T follicular helper cell (primary cell): ENCODE measurements at regions not wholly inside any gene's neighbourhood (a gene's known extent, or its start where the extent isn't known, plus 50 kb on each side); places are given as distances from the start of the nearest gene placed in this dataset.

Experiments
- DNase-seq: peaks from one replicate; pipeline ENCODE4 v3.0.0-alpha.2; 2020; ENCODE audit warnings: low read depth

- DNase-seq: no peak
These were observed 201.4 kb downstream of the ZNF462 start for GRCh38 chr9:107064378-107064777.

DNA sequence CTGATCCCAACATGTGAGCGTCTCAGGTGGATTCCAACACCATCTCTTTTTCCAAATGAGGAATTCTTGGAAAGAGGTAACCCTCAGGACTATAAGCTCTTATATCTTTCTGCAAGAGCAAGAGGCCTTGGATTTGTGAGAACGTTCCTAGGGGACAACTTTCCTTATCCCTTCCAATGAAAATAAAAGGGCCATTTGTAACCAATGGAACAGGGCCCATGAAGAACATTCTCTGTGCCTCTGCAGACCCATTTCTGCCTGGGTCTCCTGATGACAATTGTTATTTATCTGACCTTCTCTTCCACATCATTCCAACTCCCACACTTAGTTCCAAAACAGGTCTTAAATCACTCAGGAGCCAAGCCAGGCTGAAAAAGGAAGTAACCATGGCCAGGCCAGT lies 202.6 kb downstream of the ZNF462 start:
- DNase-seq: no peak

GRCh38 chr9:107067739-107068416 lies 204.9 kb downstream of the ZNF462 start:
- no peak for DNase-seq

- no peak for DNase-seq
These were observed 205.6 kb downstream of the ZNF462 start for GRCh38 chr9:107068581-107068980.

GRCh38 chr9:107070586-107070985 lies 207.6 kb downstream of the ZNF462 start:
- DNase-seq: no peak

DNA sequence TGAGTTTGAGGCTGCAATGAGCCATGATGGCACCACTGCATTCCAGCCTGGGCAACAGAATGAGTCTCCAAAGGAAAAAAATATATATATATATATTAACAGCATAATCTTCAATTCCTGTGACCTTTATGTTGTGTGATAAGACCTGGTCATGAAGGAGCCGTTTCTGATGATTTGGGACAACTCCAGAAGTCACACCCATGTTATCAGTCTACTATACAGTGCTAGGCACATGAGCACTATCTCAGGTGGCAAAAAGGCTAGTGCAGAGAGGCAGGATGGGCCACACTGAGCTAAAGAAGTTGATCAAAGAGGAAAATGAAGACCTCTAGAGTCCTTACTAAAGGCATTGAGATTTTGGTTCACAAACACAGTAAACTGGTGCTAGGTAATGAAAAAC lies 205.0 kb upstream of the RAD23B start:
- DNase-seq: no peak

- no peak for DNase-seq
These were observed 203.5 kb upstream of the RAD23B start for GRCh38 chr9:107079589-107079988.

DNA sequence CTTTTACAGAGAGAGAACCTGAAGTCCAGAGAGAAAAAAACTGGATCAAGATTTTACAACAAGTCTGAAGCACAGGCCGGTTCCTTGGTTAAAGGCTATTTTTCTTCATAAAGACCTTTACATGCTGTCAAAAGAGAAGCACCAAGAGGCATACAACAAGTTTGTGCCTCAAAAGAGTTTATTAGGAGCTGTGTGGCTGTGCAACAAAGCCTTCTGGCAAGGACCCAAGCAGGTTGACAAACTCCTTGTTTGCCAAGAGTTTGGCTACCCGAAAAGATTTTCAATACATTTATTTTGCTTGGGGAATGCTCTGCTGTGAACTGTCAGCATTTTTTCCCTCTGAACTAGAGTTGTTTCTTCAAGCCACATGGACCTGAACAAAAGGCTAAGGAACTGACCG lies 202.9 kb upstream of the RAD23B start:
- no peak for DNase-seq

DNA sequence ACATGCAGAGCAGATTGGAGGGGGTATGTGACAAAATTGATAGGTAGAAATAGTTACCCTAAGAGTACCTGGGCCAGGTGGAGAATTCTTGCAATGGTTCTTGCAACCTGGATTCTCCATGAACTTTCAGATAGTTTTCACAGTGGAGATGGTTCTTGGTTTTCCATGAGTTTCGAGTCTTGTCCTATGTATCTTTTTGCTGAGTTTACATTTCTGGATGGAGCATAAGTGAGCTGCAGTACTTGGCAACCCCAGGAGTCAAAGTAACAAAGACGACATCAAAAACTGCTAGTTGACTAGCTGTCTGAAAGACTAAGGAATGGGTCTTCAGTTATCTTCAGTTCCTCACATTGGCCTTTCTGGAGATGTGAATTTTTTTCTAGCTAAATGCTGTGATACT lies 196.6 kb upstream of the RAD23B start:
- no peak for DNase-seq

DNA sequence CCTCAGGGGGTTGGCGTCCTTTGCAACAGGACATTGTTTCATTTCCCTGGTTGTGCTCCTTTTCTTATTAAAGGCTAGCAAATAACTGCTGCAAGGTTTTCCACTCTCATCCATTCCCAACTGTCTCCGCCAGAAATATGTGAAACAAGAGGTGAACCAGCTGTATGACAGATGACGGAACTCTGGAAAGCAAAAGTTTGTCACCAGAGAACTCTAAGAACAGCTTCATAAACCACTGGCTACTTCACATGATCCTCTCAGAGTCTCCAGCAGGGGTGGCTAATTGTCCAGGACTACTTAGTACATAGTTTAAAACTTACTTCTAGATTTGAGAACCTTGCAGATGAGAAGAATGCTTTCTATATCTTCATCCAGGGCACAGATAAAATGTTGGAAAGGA lies 195.9 kb upstream of the RAD23B start:
- no peak for DNase-seq

- no peak for DNase-seq
These were observed 192.9 kb upstream of the RAD23B start for GRCh38 chr9:107090218-107090617.

DNA sequence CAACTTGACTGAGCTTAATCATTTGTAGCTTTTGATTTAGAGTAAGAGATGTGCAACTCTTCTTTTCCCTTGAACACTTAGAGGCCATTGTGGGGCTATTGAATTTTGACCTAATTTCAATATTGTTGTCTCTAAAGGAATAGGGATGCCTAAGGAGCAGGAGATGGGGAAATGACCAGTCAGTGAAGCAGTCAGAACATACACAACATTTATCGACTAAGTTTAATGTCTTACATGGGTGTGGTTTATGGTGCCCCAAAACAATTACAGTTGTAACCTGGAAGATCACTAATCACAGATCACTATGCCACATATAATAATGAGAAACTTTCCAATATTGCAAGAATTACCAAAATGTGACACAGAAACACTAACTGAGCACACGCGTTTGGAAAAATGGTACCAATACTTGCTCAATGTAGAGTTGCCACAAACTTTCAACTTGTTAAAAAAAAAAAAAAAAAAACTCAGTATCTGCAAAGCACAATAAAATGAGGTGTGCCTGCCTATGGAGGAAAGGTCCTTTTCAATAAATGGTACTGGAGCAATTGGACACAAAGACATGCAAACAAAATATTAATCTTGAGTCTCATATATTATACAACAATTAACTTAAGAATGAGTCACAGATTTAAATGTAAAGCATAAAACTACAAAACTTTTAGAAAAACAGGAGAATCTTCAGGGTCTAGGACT lies 189.6 kb upstream of the RAD23B start:
- no peak for DNase-seq

DNA sequence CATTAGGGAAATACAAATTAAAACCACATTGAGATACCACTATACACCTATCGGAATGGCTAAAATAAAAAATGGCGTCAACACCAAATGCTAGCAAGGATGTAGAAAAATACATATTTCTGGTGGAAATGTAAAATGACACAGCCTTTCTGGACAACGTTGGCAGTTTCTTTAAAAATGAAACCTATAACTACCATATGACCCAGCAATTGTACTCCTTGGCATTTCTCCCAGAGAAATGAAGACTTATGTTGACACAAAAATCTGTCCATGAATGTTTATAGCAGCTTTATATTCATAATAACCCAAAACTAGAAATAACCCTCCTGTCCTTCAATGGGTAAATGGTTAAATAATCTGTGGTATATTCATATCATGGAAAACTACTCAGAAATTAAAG lies 188.7 kb upstream of the RAD23B start:
- DNase-seq: no peak

GRCh38 chr9:107100591-107100990 lies 182.5 kb upstream of the RAD23B start:
- DNase-seq: no peak

DNA sequence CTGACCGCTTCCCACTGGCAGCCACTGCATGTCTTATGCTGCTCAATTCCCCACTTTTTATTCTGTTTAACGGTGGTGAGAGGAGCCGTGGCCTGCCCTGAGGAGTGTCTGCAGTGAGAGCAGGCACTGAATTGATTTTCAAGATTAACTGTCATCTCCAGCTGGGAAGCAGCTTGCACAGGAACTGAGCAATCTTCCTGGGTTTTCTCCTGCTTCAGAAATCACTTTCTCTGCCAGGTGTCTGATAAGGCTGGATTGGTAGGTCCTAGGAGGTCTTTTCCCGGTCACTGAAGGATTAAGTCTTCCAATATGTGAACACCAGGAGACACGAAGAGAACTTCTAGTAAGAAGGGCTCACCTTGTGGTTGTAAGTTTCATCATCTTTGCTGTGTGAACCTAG lies 181.1 kb upstream of the RAD23B start:
- DNase-seq: no peak

- no peak for DNase-seq
These were observed 179.5 kb upstream of the RAD23B start for GRCh38 chr9:107103621-107104020.

DNA sequence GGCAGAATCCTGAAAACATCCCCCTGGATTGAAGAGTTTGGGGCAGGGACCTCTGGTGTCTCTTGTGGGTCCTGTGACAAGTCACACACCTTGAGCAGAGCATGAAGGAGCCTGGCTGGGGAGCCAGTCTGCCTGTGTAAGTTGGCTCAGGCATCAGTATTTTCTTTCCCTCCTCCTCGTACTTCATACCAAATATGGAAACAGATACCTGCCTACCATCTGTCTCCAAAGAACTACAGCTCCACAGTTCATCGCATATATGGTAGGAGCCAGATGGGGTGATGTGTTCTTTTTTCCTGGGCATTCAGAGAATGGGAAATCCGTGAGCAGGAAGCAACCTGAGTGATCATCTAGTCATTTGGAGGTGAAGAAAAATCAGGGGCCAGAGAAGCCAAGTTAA lies 177.3 kb upstream of the RAD23B start:
- no peak for DNase-seq

DNA sequence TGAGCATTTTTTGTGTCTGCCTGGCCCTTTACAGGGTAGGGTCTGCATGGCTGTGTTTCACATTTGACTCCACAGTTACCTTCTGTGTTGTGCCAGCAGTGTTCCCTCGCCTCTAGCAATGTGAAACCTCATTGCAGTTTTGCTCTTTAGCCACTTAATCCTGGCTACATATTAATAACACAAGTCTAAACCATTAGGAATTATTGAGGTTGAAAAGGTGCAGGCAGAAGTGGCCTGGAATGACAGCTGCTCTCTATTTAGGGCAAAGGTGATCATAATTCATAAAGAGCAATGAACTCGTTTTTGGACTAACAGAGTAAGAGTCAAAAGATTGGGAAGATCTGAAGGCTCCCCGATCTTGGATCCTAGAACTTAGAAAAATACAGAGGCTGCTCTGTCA lies 176.7 kb upstream of the RAD23B start:
- no peak for DNase-seq

DNA sequence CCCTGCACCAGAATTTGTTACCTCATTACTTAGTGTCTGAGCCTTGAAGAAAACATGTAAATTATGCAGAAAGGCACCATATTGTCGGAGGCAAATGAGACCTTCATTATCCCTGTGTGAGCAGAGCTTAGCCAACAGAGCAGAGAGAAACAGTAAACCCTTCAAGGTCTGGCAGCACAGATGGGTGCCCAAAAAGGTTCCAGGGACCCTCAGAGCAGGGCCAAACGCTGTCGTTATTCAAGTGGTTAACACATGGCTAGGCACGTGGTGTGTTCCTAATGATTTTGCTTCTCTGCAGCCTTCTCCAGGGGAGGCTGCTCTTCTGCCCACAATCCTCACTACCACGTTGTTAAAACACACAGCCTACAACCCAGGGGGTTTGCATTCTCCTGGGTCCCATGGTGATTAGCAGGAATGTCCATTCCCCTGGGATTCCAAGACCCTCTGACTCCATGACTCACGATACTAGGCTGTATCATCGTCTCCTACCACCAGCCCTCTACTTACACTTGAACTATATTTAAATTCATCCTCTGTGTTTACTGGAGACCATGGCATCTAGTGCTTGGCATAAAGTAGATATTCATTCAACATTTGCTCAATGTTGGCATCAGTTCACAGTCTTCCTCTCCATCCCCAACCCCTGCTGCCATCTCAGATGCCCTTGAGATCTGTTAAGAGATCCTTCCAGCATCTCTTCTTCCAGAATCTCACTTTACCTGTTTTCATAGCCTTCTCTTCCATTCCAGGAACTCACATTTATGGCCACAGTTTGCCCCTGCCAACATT lies 174.5 kb upstream of the RAD23B start:
- DNase-seq: no peak

DNA sequence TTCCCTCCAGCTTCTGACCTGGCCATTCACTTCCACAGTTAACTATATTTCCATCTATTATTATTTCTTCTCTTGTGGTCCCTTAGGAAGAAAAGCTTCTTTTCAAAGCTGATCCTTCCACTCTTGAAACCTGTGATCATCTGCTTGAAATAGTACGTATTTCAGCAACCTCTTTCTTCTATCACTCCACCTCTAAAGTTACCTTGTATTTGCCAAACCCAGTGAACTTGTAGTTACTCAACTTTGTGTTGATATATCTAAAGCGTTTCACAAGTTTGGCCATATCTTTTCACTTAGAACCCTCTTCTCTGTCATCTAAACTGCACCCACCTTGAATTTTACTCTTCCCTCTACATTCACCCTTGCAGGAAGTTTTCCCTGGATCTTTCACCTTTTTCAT lies 173.8 kb upstream of the RAD23B start:
- DNase-seq: no peak

DNA sequence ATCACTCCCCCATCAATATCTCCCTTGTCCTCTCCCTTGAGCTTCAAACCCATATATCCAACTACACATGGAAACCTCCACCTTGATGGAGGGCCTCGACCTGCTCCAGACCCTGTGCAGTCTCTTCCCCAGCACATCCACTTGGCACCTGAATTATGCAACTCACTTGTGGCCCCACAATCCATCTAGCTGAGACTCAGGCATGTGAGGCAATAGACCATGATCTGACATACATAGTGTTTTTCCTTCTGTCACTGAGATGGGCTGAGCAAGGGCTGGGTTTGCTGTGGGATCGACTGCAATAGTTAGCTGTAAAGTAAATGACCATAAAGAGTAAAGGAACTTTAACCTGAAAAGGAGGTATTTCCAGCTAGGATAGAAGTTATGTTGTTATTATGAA lies 172.9 kb upstream of the RAD23B start:
- DNase-seq: no peak

- DNase-seq: no peak
These were observed 170.3 kb upstream of the RAD23B start for GRCh38 chr9:107112707-107113243.
